ENCODE measurements at regions not wholly inside any gene's neighbourhood (a gene's known extent, or its start where the extent isn't known, plus 50 kb on each side); places are given as distances from the start of the nearest gene placed in this dataset.

- DNase-seq: no peak
Observed at GRCh38 chr4:140277576-140277975, 95.9 kb upstream of the SCOC start.

- DNase-seq: no peak
Observed at GRCh38 chr4:140271553-140271952, 101.9 kb upstream of the SCOC start.

DNA sequence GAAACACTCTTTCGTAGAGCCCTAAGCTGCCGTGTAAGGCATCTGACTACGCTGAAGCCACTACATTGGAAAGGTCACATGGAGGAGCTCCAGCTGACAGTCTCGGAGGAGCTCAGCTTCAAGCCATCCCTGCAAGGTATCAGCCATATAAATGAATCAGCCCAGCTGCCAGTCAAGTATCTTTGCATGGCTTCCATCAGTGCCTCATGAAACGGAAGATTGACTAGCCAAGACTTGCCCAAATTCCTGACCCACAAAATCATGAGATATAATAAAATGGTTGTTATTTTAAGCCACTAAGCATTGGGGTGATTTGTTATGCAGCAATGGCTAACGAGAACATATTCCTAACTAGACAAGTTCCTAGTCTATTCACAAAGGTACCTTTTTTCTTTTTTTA is 104.1 kb upstream of the SCOC start:
- no peak for DNase-seq

GRCh38 chr4:140268186-140268841 is 105.1 kb upstream of the SCOC start:
- DNase-seq: no peak

DNA sequence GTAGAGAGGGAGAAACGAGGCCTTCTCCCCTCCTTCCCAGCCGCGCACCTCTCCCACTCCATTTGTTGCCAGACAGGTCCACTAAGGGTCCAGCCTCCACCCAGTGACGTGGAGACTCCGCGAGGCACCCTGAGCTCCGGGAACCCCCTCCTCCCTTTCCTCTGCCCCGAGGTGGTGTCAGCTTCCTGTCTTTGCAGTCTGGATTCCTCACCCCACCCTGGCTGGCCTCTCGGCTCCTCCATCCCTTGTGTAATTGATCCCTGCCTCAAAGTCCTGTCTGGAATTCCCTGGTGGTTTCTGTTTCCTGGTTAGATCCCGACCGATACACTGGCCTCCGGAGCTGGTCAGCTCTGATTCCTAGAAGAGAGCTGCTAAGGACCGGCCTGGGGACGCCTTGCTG is 105.9 kb upstream of the SCOC start:
- no peak for DNase-seq

GRCh38 chr4:140266958-140267568 is 106.4 kb upstream of the SCOC start:
- DNase-seq: no peak

GRCh38 chr4:140260227-140260626 is 106.2 kb upstream of the MAML3 start:
- no peak for DNase-seq

- DNase-seq: no peak
Observed at GRCh38 chr4:140258476-140258875, 104.5 kb upstream of the MAML3 start.

DNA sequence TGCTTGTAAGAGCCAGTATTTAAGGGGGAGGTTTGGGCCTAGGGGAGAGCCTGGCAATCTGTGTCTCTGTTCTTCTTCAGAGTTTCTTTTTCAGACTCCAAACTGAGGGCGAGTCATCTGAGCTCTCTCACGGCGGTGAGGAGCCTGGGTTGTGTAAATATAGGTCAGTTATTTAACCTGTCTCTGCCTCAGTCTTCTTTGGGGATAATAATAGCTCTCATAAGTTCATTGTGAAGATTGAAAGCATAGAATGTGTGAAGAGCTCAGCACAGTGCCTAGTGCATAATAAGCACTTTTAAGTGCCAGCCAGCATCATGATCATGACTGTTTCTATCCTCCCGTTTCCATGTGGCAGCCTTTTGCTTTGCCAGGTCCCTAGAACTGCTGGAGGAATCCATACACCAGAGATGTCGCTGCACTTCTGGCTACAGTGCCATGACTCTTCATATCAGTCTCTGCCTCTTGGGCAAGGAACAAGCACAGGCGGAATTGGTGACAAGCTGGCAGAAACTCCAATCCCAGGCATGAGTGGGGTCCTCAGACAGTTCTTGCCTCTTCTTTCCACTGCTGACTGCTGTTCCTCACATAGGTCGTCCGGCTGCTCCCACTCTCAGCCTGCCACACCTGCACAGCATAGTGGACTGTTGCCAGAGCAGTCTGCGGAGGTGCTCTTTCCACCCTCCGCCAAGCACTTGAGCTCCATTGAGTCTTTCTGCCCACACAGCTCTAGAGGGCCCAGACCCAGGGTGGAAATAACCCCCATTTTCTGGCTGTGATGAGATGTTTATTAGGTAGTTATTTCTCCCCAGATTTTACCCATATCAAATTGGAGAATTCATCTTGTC is 103.7 kb upstream of the MAML3 start:
- no peak for DNase-seq

GRCh38 chr4:140256941-140257340 is 103.0 kb upstream of the MAML3 start:
- DNase-seq: no peak

GRCh38 chr4:140256335-140256734 is 102.4 kb upstream of the MAML3 start:
- DNase-seq: no peak

DNA sequence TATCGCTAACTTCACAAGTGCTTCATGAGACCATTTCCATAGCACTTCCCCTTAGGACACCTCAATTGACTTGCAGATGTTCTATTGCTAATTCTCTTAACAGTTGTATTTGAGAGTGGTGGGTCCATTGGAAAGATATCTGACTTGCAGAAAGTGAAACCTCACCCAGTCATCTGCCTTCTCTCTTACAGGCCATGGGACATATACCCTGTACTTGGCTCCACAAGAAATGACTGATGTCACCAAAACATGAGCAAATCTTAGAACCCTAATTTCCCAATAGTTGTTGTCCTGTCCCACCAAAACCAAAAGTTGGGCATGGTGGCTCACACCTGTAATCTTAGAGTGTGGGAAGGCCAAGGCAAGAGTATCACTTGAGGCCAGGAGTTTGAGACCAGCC is 101.9 kb upstream of the MAML3 start:
- no peak for DNase-seq

- no peak for DNase-seq
Observed at GRCh38 chr4:140255467-140255866, 101.5 kb upstream of the MAML3 start.

DNA sequence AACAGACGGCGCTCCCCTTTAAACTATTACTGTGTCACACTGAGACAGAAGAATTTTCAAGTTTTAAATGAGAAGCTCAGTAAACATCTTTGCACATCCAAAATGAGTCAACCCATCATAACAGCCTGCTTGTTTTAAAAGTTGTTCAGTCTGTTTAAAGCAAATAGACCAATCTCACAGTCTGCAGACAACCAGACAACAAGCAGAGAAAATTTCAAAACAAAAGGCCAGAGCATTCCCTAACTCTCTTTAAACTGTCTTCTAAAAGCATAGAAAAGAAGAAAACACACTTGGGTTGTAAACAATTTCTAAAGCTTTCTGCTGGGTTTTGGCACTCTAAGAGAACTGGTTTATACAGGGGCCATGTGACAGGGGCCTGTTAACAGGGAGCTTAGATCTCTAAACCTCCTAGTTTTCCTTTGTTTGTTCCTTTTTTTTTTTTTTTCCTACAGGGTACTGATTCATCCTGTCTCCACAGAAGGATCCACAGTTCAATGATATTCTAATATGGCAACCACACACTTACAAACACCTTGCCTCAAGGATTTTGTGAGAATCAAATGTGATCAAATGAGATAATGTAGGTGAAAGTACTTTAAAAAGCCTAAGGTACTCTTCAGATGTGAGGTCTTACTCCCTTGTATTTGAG is 100.8 kb upstream of the MAML3 start:
- DNase-seq: no peak

DNA sequence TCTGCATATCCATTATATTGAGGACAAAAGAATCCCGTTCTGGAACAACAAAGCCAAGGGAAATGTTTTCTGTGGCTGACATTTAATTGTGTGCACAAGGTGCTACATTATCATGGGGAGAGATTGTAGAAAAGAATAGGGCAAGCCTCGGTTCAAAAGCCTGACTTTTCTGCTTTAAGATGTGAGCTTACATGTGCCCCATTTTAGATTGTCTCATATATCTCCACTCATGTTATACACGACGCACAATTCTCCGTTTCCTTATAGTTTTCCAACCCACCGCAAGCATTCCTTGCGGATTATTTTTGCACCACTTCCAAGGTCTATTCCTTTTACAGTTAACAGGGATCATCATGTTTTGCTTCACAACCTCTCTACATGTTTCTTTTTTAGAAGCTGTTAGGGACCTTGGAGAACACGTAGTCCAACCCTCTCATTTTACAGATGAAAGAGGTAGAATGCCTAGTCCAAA is 99.6 kb upstream of the MAML3 start:
- DNase-seq: no peak

- peak; percentile 83 for DNase-seq
Observed at GRCh38 chr4:140252742-140253555, 99.0 kb upstream of the MAML3 start.

DNA sequence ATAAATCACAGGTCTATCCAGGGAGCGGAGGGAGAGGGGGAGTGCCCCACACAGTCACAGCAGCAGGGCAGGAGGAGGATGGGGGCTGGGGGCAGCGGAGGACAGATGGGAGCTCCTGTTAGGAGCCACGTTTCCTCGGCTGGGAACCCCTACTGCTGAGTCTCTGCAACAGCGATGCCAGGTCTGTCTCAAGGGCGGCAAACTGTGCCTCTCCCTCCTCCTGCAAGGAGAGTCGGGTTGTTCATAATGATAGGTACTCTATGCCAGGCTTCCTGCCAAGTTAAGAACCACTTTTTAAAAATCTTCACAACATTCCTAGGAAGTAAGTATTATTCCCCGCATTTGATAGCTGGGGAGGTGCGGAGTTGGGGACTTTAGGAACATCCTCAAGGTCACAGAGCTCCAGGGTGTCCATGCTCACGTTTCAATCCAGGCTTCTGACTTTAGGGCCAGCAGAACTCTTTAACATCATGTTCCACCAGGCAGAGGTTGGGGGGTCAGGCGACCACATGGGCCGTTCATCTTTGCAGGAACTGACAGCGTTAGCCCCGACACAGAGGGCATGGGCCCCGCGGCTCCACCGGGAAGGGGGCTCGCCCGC is 98.3 kb upstream of the MAML3 start:
- DNase-seq: peak; percentile 90

- DNase-seq: no peak
Observed at GRCh38 chr4:140251571-140251970, 97.6 kb upstream of the MAML3 start.

GRCh38 chr4:140250989-140251552 is 97.1 kb upstream of the MAML3 start:
- no peak for DNase-seq

GRCh38 chr4:140249351-140249750 is 95.4 kb upstream of the MAML3 start:
- DNase-seq: peak; percentile 12

GRCh38 chr4:140247237-140247636 is 93.3 kb upstream of the MAML3 start:
- DNase-seq: no peak

GRCh38 chr4:140246216-140246615 is 92.2 kb upstream of the MAML3 start:
- no peak for DNase-seq
